ENCODE measurements at regions not wholly inside any gene's neighbourhood (a gene's known extent, or its start where the extent isn't known, plus 50 kb on each side); places are given as distances from the start of the nearest gene placed in this dataset.
"Not testable (repeated sequence)": the region's sequence is repeated elsewhere in the genome, so short reads cannot be mapped to it uniquely, and the experiment has no call there.

DNA sequence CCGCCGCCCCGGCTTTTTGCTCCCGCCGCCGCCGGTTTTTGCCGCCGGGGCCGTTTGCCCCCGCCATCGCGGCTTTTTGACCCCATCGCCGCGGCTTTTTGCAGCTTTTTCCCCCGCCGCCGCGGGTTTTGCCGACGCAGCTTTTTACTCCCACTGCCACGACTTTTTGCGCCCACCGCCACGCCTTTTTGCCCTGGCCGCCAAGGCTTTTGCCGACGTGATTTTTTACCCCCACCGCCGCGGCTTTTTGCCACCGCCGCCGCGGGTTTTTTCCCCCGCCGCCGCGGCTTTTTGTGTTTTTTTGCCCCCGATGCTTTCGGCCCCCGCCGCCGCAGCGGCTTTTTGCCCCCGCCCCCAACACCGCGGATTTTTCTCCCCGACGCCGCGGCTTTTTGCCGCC is 5001.9 kb upstream of the OR11H1 start:
- H3K4me1 ChIP-seq; H3K27me3 ChIP-seq; intact Hi-C loops (cut with DNase I); H3K27ac ChIP-seq (replicated peaks in 1 of 4); H3K36me3 ChIP-seq; H3K4me3 ChIP-seq; H3K9me3 ChIP-seq; DNase-seq (ENCODE audit: extremely low spot score): not testable (repeated sequence)
- whole genome bisulfite sequencing = no CpG with 5 or more reads among the region's 54 CpGs

DNA sequence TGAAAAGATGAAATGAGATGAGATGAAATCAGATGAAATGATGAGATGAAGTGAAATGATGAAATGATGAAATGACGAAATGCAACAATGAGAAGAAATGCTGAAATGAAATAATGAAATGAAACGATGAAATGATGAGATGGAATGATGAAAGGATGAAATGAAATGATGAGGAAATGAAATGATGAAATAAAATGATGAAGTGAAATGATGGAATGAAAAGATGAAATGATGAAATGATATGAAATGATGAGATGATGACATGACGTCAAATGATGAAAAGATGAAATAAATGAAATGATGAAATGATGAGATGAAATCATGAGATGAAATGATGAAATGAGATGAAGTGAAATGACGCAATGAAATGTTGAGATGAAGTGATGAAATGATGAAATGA is 4996.9 kb upstream of the OR11H1 start:
- H3K27me3 ChIP-seq; H3K36me3 ChIP-seq; intact Hi-C loops (cut with DNase I); H3K4me3 ChIP-seq; H3K9me3 ChIP-seq; H3K27ac ChIP-seq (replicated peaks in 1 of 4); DNase-seq (ENCODE audit: extremely low spot score); H3K4me1 ChIP-seq: not testable (repeated sequence)
- no CpG with 5 or more reads among the region's 4 CpGs for WGBS

DNA sequence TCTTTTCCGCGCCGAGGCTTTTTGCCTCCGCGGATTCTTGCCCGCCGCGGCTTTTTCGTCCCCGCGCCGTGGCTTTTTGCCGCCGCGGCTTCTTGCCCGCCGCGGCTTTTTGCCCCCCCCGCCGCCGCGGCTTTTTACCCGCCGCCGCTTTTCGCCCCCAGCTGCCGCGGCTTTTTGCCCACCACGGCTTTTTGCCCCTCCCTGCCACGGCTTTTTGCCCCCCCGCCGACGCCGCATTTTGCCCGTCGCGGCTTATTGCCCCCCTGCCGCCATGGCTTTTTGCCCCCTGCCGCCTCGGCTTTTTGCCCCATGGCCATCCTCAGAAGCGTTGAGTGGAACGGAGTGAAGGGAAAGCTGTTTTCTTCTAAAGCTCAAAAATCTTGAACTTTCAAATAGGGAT is 4955.5 kb upstream of the OR11H1 start:
- H3K4me1 ChIP-seq; H3K27me3 ChIP-seq; H3K9me3 ChIP-seq; H3K36me3 ChIP-seq; DNase-seq (ENCODE audit: extremely low spot score); intact Hi-C loops (cut with DNase I); H3K27ac ChIP-seq (replicated peaks in 1 of 4); H3K4me3 ChIP-seq: not testable (repeated sequence)
- WGBS = 68% methylated on average over 20 of the region's 42 CpGs

DNA sequence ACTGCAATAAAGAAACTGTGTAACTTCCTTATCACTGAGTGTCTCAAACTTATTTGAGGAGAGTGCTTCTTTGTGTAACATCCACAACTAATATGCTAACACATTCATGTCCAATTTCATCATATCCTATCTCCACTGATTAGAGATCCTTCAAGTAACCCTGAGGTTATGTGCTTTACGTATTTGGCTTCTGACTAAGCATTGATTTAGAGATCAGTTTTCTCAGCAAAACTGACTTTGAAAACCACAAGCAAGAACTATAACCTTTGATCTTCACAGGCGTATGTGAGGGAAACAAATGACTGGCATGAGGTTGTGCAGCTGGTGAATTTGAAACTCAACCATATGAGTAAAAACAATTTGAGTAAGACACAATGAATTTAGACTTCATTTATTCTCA is 4926.9 kb upstream of the OR11H1 start:
- H3K9me3 ChIP-seq; DNase-seq (ENCODE audit: extremely low spot score); H3K4me1 ChIP-seq; H3K27ac ChIP-seq (replicated peaks in 1 of 4); intact Hi-C loops (cut with DNase I); H3K4me3 ChIP-seq; H3K36me3 ChIP-seq; H3K27me3 ChIP-seq: not testable (repeated sequence)
- no CpG with 5 or more reads among the region's 2 CpGs for WGBS

DNA sequence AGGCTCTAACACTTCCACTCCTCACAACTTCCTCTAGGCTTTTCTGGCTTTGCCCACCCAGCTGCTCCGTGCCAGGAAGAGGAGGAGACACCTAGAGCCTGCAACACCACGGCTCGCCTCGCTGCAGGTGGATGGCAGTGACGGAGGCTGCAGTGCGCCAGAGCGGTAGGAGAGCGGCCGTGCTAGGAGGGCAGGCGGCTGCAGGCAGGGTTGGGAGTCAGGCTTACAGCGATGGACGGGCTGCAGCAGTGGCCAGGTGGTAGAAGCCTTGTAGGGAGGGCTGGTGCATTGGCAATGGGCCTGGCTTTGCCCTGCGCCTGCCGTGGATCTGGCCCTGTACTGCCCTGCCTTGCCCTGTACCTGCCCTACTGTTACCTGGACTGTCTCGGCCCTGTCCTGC is 4896.0 kb upstream of the OR11H1 start:
- WGBS = no CpG with 5 or more reads among the region's 15 CpGs
- not testable (repeated sequence) for DNase-seq (ENCODE audit: extremely low spot score)

DNA sequence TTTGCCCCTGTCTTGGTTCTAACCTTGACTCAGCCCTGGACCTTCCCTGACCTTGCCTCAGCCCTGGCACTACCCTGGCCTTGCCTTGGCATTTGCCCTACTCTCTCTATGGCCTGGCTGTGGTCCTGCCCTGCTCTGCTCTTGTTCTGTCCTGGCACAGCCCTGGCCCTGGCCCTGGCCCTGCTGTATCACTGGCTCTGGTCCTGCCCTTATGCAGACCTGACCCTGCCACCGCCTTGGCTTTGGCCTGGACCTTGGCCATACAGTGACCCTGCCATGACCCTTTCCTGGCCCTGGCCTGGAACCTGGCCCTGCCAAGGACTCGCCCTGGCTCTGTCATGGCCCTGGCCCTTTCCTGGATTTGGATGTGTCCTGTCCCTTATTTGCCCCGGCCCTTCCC is 4892.7 kb upstream of the OR11H1 start:
- H3K9me3 ChIP-seq; H3K27me3 ChIP-seq; H3K27ac ChIP-seq (replicated peaks in 1 of 4); H3K36me3 ChIP-seq; H3K4me3 ChIP-seq; intact Hi-C loops (cut with DNase I); DNase-seq (ENCODE audit: extremely low spot score); H3K4me1 ChIP-seq: not testable (repeated sequence)
- no CpG with 5 or more reads among the region's 3 CpGs for WGBS

More for the DNA sequence above, 4896.0 kb upstream of the OR11H1 start:
- H3K9me3 ChIP-seq; H3K36me3 ChIP-seq; intact Hi-C loops (cut with DNase I); H3K4me3 ChIP-seq; H3K27ac ChIP-seq (replicated peaks in 1 of 4); H3K4me1 ChIP-seq; H3K27me3 ChIP-seq: not testable (repeated sequence)

DNA sequence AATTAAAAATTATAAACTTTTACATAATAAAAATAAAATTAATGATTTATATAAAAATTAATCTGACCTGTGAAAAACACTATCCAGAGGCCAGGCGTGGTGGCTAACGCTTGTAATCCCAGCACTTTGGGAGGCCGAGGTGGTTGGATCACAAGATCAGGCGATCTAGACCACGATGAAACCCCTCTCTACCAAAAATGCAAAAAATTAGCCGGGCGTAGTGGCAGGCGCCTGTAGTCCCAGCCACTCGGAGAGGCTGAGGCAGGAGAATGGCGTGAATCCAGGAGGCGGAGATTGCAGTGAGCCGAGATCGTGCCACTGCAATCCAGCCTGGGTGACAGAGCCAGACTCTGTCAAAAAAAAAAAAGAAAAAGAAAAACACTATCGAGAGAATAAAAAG is 4865.2 kb upstream of the OR11H1 start:
- DNase-seq (ENCODE audit: extremely low spot score); H3K27ac ChIP-seq (replicated peaks in 1 of 4); H3K36me3 ChIP-seq; H3K4me1 ChIP-seq; H3K4me3 ChIP-seq; intact Hi-C loops (cut with DNase I); H3K9me3 ChIP-seq; H3K27me3 ChIP-seq: not testable (repeated sequence)
- 57% methylated on average over 14 of the region's 14 CpGs for WGBS

DNA sequence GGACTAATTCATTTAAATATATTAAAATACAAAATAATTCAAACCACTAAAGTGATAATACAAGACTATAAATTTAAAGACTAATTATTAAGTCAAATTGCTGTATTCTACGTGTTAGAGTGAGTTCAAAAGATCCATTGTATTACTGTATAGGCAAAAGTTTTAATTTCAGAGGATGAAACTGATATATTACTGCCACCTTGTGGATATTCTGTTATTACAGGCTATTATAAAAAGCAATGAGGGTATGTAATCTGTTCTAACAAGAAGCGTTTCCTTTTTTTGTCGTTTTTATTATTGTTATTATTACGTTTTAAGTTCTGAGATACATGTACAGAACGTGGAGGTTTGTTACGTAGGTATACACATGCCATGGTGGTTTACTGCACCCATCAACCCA is 4854.9 kb upstream of the OR11H1 start:
- H3K4me3 ChIP-seq; H3K36me3 ChIP-seq; DNase-seq (ENCODE audit: extremely low spot score); intact Hi-C loops (cut with DNase I); H3K27ac ChIP-seq (replicated peaks in 1 of 4); H3K27me3 ChIP-seq; H3K9me3 ChIP-seq; H3K4me1 ChIP-seq: not testable (repeated sequence)
- TF ChIP-seq, protein P1, sequence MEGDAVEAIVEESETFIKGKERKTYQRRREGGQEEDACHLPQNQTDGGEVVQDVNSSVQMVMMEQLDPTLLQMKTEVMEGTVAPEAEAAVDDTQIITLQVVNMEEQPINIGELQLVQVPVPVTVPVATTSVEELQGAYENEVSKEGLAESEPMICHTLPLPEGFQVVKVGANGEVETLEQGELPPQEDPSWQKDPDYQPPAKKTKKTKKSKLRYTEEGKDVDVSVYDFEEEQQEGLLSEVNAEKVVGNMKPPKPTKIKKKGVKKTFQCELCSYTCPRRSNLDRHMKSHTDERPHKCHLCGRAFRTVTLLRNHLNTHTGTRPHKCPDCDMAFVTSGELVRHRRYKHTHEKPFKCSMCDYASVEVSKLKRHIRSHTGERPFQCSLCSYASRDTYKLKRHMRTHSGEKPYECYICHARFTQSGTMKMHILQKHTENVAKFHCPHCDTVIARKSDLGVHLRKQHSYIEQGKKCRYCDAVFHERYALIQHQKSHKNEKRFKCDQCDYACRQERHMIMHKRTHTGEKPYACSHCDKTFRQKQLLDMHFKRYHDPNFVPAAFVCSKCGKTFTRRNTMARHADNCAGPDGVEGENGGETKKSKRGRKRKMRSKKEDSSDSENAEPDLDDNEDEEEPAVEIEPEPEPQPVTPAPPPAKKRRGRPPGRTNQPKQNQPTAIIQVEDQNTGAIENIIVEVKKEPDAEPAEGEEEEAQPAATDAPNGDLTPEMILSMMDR (IDR thresholded peaks at IDR 0.05) = peak in 1 of 3 experiments; percentile 11
- WGBS = 27% methylated on average over 6 of the region's 6 CpGs

DNA sequence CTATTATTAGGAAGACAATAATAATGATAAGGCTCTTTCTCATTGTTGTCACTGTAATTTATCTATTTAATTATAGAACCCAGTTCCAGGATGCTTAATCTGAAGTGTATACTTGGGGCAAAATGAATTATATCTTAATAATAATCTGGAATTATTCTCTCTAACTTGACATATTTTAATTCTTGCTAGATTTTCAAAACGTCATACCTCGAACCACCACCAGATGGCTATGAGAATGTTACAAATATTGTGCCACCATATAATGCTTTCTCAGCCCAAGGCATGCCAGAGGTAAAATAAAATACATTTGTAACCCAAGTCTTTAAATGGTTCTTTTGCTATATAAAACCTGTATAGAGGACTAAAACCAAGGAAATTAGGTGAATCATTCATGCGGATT is 4849.3 kb upstream of the OR11H1 start:
- 9% methylated on average over 3 of the region's 3 CpGs for WGBS
- H3K4me1 ChIP-seq; H3K27me3 ChIP-seq; H3K27ac ChIP-seq (replicated peaks in 1 of 4); intact Hi-C loops (cut with DNase I); H3K36me3 ChIP-seq; H3K4me3 ChIP-seq; DNase-seq (ENCODE audit: extremely low spot score); H3K9me3 ChIP-seq: not testable (repeated sequence)

DNA sequence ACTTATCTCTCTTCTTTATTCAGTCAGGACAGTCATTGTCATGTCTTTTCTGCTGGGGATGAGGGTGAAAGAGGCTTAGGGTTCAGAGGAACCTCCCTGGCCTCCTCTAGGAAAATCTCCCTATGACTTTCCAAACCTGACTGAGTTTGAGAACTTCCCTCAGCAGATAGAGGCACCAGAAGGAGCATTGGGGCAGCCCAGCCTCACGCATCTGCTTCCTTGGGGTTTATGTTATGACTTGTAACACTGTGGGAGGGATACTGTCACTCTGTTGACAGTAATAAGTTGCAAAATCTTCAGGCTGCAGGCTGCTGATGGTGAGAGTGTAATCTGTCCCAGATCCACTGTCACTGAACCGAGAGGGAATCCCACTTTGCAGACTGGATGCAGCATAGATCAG is 4842.6 kb upstream of the OR11H1 start:
- WGBS = no CpG with 5 or more reads among the region's 2 CpGs
- H3K36me3 ChIP-seq; DNase-seq (ENCODE audit: extremely low spot score); H3K27ac ChIP-seq (replicated peaks in 1 of 4); H3K4me1 ChIP-seq; H3K9me3 ChIP-seq; H3K27me3 ChIP-seq; intact Hi-C loops (cut with DNase I); H3K4me3 ChIP-seq: not testable (repeated sequence)

DNA sequence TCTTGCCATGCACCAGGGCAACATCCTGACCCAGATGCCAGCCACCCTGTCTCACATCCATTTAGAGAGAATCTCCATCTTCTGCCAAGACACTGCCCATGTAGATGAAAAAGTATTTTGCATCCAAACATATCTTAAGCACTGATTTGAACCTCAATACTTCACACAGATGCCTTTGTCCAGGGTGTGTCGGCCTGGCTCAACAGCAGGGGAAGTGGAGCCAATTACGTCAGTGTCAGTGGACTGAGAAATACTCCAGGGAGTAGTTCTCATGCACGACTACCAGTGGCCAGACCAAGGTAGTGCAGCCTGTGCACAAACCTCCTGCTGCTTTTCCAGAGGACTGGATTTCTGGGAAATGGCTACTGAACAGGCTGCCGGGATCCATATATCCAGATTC is 4840.7 kb upstream of the OR11H1 start:
- H3K4me1 ChIP-seq; H3K27ac ChIP-seq (replicated peaks in 1 of 4); intact Hi-C loops (cut with DNase I); DNase-seq (ENCODE audit: extremely low spot score); H3K9me3 ChIP-seq; H3K36me3 ChIP-seq; H3K27me3 ChIP-seq; H3K4me3 ChIP-seq: not testable (repeated sequence)
- 45% methylated on average over 4 of the region's 4 CpGs for WGBS

DNA sequence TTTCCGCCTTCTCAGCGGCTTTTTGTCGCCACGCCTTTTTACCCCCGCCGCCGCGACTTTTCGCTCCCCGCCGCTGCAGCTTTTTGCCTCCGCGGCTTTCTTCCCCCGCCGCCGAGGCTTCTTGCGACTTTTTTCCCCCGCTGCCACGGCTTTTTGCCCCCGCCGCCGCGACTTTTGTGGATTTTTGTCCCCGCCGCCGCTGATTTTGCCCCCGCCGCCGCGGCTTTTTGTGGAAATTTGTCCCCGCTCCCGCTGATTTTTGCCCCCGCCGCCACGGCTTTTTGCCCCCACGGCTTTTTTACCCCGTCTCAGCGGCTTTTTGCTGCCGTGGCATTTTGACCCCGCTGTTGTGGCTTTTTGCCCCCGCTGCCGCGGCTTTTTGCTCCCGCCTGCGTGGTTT is 4829.2 kb upstream of the OR11H1 start:
- intact Hi-C loops (cut with DNase I) = not testable (repeated sequence)

More for the DNA sequence above, 4829.2 kb upstream of the OR11H1 start:
- not testable (repeated sequence) for H3K9me3 ChIP-seq; H3K4me1 ChIP-seq; DNase-seq (ENCODE audit: extremely low spot score); H3K4me3 ChIP-seq; H3K27me3 ChIP-seq; H3K27ac ChIP-seq (replicated peaks in 1 of 4); H3K36me3 ChIP-seq
- WGBS = 74% methylated on average over 39 of the region's 45 CpGs

All from esophagus muscularis mucosa (tissue), 4 donors.